Peyer's patch (tissue), 4 donors: ENCODE measurements at regions not wholly inside any gene's neighbourhood (a gene's known extent, or its start where the extent isn't known, plus 50 kb on each side); places are given as distances from the start of the nearest gene placed in this dataset.

Source experiments
- DNase-seq, 3 donors: peaks; one replicate each; pipeline ENCODE4 v3.0.0-alpha.2; 2017 to 2019
- H3K27ac ChIP-seq, 4 donors: fragments of 200-600 bp; sonication (generic); one replicate each; pipeline ENCODE4 v1.5.1; 2016 to 2019
- H3K27me3 ChIP-seq, 2 donors: fragments of 200-600 bp; sonication (generic); one replicate each; pipeline ENCODE4 v1.5.1; 2019
- H3K36me3 ChIP-seq, 3 donors: fragments of 200-600 bp; sonication (generic); one replicate each; pipeline ENCODE4 v1.5.1; 2016 to 2019
- H3K4me1 ChIP-seq, 4 donors: fragments of 200-600 bp; sonication (generic); one replicate each; pipeline ENCODE4 v1.5.1; 2016 to 2019
- H3K4me3 ChIP-seq, 4 donors: fragments of 200-600 bp; sonication (generic); 1 replicate in 3 of 4; 2 replicates in 1 of 4; pipeline ENCODE4 v1.5.1; 2016 to 2019; ENCODE audit warnings: mild to moderate bottlenecking in 1 of 4
- H3K9me3 ChIP-seq, 4 donors: fragments of 200-600 bp; sonication (generic); one replicate each; pipeline ENCODE4 v1.5.1; 2016 to 2019; ENCODE audit warnings: mild to moderate bottlenecking in 1 of 4
- CTCF ChIP-seq, 6 experiments: fragments of 450-650 bp in 4 of 6; fragments of 200-600 bp in 2 of 6; sonication (generic) in 1 of 6; IDR thresholded peaks; one replicate each; pipeline ENCODE4 v1.5.1; 2017 to 2019; ENCODE audit warnings: antibody characterized with exemption in 6 of 6, mild to moderate bottlenecking in 3 of 6, moderate library complexity in 1 of 6
- POLR2A ChIP-seq, 2 donors: fragments of 450-650 bp; IDR thresholded peaks; one replicate each; pipeline ENCODE4 v1.5.1; 2017; ENCODE audit warnings: antibody characterized with exemption in 2 of 2, mild to moderate bottlenecking in 2 of 2, moderate library complexity in 2 of 2

DNA sequence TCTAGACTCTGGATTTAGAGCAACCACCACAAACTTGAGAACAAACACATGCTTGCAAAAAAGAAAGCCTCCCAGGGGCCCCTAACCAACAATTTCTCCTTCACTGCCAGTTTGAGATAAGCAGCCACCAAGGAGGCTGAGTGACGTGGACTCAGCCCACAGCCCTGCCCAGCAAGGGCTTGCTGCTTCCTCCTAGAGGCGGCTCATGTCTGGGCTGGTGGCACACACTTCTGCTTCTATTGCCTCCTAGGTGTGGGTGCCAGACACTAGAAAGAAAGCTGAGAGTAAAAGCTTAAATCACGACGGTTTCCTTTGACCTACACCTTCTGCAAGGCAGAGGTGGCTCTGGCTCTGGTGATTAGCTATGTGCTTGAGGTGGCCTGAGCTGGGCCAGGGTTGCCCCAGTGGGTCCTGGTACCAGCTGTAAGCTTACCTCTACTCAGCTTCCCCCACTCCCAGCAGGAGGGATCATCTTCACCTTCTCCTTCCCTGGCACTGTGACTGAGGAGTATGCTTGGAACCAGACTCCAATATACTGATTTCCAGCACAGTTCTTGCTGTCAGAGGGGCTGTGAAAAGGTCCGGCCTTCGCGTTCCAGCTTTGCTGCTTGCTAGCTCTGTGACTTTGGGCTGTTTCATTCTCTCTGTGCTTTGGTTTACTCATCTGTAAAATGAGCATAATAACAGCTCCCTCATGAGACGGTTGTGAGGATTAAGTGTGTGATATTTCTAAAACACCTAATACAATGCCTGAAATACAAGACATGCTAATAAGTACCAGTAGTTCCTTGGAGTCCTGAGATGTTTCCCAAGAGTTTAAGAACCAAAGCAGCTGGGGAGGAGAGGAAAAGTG lies 89.7 kb upstream of the PARP11 start:
- Histone ChIP-seq H3K4me1 (no peaks in the 10 kb centered on the region), H3K9me3 (no peaks in the 10 kb centered on the region), H3K27me3 (no peaks in the 10 kb centered on the region), H3K4me3 (no peak overlapping the region), H3K36me3 (no peaks in the 10 kb centered on the region), H3K27ac (no peak overlapping the region)
- no peak for TF ChIP-seq CTCF (IDR thresholded peaks at IDR 0.05)
- no peak for TF ChIP-seq POLR2A (IDR thresholded peaks at IDR 0.05)
- DNase-seq = peak in 2 of 3 donors; percentile 43 to 64

DNA sequence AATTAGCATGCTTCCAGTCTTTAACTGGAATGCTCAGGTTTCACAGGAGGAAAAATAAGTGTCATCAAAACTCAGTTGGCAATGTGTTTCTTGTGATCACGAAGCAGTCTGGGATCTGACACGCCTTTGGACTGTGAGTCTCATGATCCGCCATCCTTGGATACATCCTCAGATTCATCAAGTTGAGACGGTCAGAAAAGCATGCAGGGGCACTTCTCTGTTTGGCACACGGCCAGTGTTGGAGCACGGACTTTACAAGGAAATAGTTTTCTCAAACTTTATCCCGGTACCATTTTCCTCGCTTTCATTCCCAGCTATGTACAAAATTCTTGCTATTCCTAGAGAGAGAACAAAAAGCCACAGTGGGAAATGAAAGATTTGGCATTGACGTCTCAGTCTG lies 88.4 kb upstream of the PARP11 start:
- Histone ChIP-seq H3K9me3 (no peaks in the 10 kb centered on the region), H3K27me3 (no peaks in the 10 kb centered on the region), H3K36me3 (no peaks in the 10 kb centered on the region), H3K4me3 (no peak overlapping the region), H3K27ac (no peak overlapping the region), H3K4me1 (no peaks in the 10 kb centered on the region)
- no peak for TF ChIP-seq CTCF (IDR thresholded peaks at IDR 0.05)
- TF ChIP-seq POLR2A (IDR thresholded peaks at IDR 0.05) = no peak
- no peak for DNase-seq

DNA sequence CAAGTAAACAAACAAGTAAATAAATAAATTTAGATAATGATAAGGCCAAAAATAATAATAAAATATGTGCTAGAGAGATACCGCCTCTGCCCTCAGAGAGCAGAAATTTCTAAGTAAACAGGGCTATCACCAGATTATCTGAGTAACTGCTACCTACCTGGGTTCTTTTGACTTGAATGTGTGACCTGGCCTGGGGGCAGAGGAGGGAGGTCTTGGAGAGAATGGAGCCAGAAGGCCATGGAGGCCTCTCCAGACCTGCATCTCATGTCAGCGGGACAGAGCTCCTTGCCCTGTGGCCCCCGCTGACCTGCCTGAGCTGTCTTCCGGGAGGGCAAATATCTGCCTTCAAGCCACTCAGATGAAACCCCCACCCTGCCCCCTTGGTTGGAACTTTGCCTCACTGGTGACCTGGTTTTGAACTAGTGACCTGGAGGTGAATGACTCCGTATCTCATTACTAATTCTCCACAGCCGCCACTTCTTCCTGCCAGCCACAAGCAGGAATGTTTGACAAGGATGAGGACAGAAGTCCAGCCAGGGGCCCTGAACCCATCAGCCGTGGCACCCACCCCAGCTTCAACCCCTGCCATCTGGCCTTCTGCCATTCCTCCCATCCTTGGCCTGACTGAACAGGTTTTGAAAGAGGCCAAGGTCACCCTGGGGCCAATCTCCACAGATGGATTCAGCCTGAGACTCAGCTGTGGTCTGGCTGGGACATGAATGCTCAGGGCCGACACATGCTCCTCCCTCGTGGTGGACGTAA lies 86.8 kb upstream of the PARP11 start:
- H3K4me3 ChIP-seq = no peak overlapping the region
- no peaks in the 10 kb centered on the region for H3K9me3 ChIP-seq
- TF ChIP-seq CTCF (IDR thresholded peaks at IDR 0.05) = no peak
- no peak for TF ChIP-seq POLR2A (IDR thresholded peaks at IDR 0.05)
- H3K36me3 ChIP-seq = no peaks in the 10 kb centered on the region
- no peaks in the 10 kb centered on the region for H3K27me3 ChIP-seq
- DNase-seq = no peak
- no peak overlapping the region for H3K27ac ChIP-seq
- no peaks in the 10 kb centered on the region for H3K4me1 ChIP-seq

DNA sequence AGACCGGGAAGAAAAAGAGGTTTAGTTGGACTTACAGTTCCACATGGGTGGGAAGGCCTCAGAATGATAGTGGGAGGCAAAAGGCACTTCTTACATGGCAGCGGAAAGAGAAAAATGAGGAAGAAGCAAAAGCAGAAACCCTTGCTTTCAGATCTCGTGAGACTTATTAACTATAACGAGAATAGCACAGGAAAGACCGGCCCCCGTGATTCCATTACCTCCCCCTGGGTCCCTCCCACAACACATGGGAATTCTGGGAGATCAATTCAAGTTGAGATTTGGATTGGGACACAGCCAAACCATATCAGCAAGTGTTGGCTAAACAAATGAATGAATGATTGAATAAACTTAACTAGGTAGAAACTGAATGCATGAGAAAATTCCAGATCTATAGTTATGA lies 85.3 kb upstream of the PARP11 start:
- no peak overlapping the region for H3K27ac ChIP-seq
- no peaks in the 10 kb centered on the region for H3K36me3 ChIP-seq
- H3K27me3 ChIP-seq = no peaks in the 10 kb centered on the region
- H3K4me1 ChIP-seq = no peaks in the 10 kb centered on the region
- no peaks in the 10 kb centered on the region for H3K9me3 ChIP-seq
- no peak overlapping the region for H3K4me3 ChIP-seq
- DNase-seq = no peak
- no peak for TF ChIP-seq CTCF (IDR thresholded peaks at IDR 0.05)
- no peak for TF ChIP-seq POLR2A (IDR thresholded peaks at IDR 0.05)

GRCh38 chr12:3951380-3952135 lies 78.4 kb upstream of the PARP11 start:
- H3K36me3 ChIP-seq = no peaks in the 10 kb centered on the region
- DNase-seq = no peak
- H3K9me3 ChIP-seq = no peaks in the 10 kb centered on the region
- TF ChIP-seq POLR2A (IDR thresholded peaks at IDR 0.05) (no peak), CTCF (IDR thresholded peaks at IDR 0.05) (no peak)
- H3K4me1 ChIP-seq = no peaks in the 10 kb centered on the region
- H3K4me3 ChIP-seq = no peak overlapping the region
- H3K27ac ChIP-seq = no peak overlapping the region
- H3K27me3 ChIP-seq = no peaks in the 10 kb centered on the region
